HG03558 (cell line): ENCODE measurements at regions not wholly inside any gene's neighbourhood (a gene's known extent, or its start where the extent isn't known, plus 50 kb on each side); places are given as distances from the start of the nearest gene placed in this dataset.

Experiments
- ATAC-seq: cut with Tn5 transposase; IDR thresholded peaks from one replicate; pipeline ENCODE4 v1.9.1; 2021; ENCODE audit warnings: moderate number of reproducible peaks; ENCODE audit not compliant: unreplicated experiment; ENCODE audit errors: extremely low read depth

GRCh38 chr4:180430283-180430682 is 1812.9 kb upstream of the TENM3 start:
- no peak for ATAC-seq

- peak; percentile 84 for ATAC-seq
These were observed 1808.9 kb upstream of the TENM3 start for GRCh38 chr4:180434131-180434895.

- ATAC-seq = no peak
These were observed 1806.8 kb upstream of the TENM3 start for GRCh38 chr4:180436361-180436760.

- no peak for ATAC-seq
These were observed 1805.6 kb upstream of the TENM3 start for GRCh38 chr4:180437601-180438000.

GRCh38 chr4:180448306-180448705 is 1794.9 kb upstream of the TENM3 start:
- no peak for ATAC-seq

- no peak for ATAC-seq
These were observed 1793.7 kb upstream of the TENM3 start for GRCh38 chr4:180449395-180449956.

GRCh38 chr4:180455226-180455625 is 1788.0 kb upstream of the TENM3 start:
- no peak for ATAC-seq

- ATAC-seq = no peak
These were observed 1786.3 kb upstream of the TENM3 start for GRCh38 chr4:180456928-180457327.

GRCh38 chr4:180462116-180462515 is 1781.1 kb upstream of the TENM3 start:
- ATAC-seq = no peak

GRCh38 chr4:180465364-180465763 is 1777.8 kb upstream of the TENM3 start:
- ATAC-seq = no peak

GRCh38 chr4:180483036-180483435 is 1760.2 kb upstream of the TENM3 start:
- no peak for ATAC-seq

- ATAC-seq = no peak
These were observed 1757.8 kb upstream of the TENM3 start for GRCh38 chr4:180485407-180485806.

- ATAC-seq = no peak
These were observed 1756.9 kb upstream of the TENM3 start for GRCh38 chr4:180486342-180486741.

GRCh38 chr4:180489787-180490186 is 1753.4 kb upstream of the TENM3 start:
- ATAC-seq = no peak

- no peak for ATAC-seq
These were observed 1752.0 kb upstream of the TENM3 start for GRCh38 chr4:180491210-180491609.

GRCh38 chr4:180493299-180493698 is 1749.9 kb upstream of the TENM3 start:
- ATAC-seq = no peak

GRCh38 chr4:180500154-180500553 is 1743.0 kb upstream of the TENM3 start:
- ATAC-seq = no peak

GRCh38 chr4:180512801-180513475 is 1730.3 kb upstream of the TENM3 start:
- no peak for ATAC-seq

- ATAC-seq = no peak
These were observed 1724.3 kb upstream of the TENM3 start for GRCh38 chr4:180518906-180519305.

GRCh38 chr4:180521181-180521580 is 1722.0 kb upstream of the TENM3 start:
- no peak for ATAC-seq

GRCh38 chr4:180525523-180526077 is 1717.6 kb upstream of the TENM3 start:
- ATAC-seq = no peak
